Psoas muscle (tissue), 7 donors: ENCODE measurements at regions not wholly inside any gene's neighbourhood (a gene's known extent, or its start where the extent isn't known, plus 50 kb on each side); places are given as distances from the start of the nearest gene placed in this dataset.

Experiments used
- ATAC-seq, 4 donors: fragments of 200-7000 bp; cut with Tn5 transposase; one replicate each; pipeline ENCODE4 v1.9.1; 2020; ENCODE audit warnings: moderate library complexity in 3 of 4, mild to moderate bottlenecking in 2 of 4
- DNase-seq, 2 donors: peaks; one replicate each; pipeline ENCODE4 v3.0.0-alpha.2; 2020
- H3K27ac ChIP-seq: fragments of 200-600 bp; one replicate; pipeline ENCODE4 v1.8.0; 2022
- H3K27me3 ChIP-seq, 3 donors: fragments of 200-600 bp in 1 of 3; one replicate each; pipeline versions ENCODE4 v1.6.1 to v1.8.0; 2013 to 2022; ENCODE audit warnings: low read length in 2 of 3, mild to moderate bottlenecking in 2 of 3, moderate library complexity in 1 of 3; ENCODE audit not compliant: insufficient read depth in 3 of 3
- H3K36me3 ChIP-seq, 2 donors: fragments of 200-600 bp in 1 of 2; one replicate each; pipeline versions ENCODE4 v1.6.1 to v1.8.0; 2013 to 2022; ENCODE audit warnings: low read depth in 1 of 2, mild to moderate bottlenecking in 1 of 2, moderate library complexity in 1 of 2; ENCODE audit not compliant: insufficient read depth in 1 of 2
- H3K4me1 ChIP-seq: fragments of 200-600 bp; one replicate; pipeline ENCODE4 v1.8.0; 2022
- H3K4me3 ChIP-seq: fragments of 200-600 bp; one replicate; pipeline ENCODE4 v1.8.0; 2022; ENCODE audit warnings: mild to moderate bottlenecking
- H3K9me3 ChIP-seq: fragments of 200-600 bp; one replicate; pipeline ENCODE4 v1.8.0; 2022
- CTCF ChIP-seq: fragments of 200-600 bp; IDR thresholded peaks from one replicate; pipeline ENCODE4 v1.8.0; 2022; ENCODE audit warnings: antibody characterized with exemption
- WGBS, 3 donors: extraction: QIAGEN DNeasy Blood & Tissue Kit; methylation state at CpG; one replicate each; pipeline versions ENCODE4 v1.1.6 to v1.1.7; 2013; 5-methylcytosine and 5-hydroxymethylcytosine counted together
- intact Hi-C, 2 donors: fragments of 100-400 bp; cut with DNase I; formaldehyde crosslinking; loops; one replicate each; pipeline versions ENCODE4 v1.11.0 to v1.14.2; 2022
- donor health status: healthy with polysubstance abuse.
- donor health status: DM: no; HTN: no; CAD: no; lungs with moderate emphysema.
- donor health status: Bipolar disorder and iron deficiency.
- donor health status: healthy.
- donor health status: DM: yes; HTN: yes; CAD: no.
- donor health status: DM: no; HTN: no; CAD: no.
- donor health status: DM: yes; HTN: yes; CAD: no.

GRCh38 chr1:57882934-57883641 is 459.2 kb upstream of the DAB1 start:
- no peak for TF ChIP-seq CTCF
- Histone ChIP-seq H3K4me1 (no peaks in the 10 kb centered on the region), H3K4me3 (no peak overlapping the region), H3K27ac (no peak overlapping the region), H3K9me3 (no peaks in the 10 kb centered on the region), H3K27me3 (no peaks in the 10 kb centered on the region), H3K36me3 (no peaks in the 10 kb centered on the region)
- WGBS, 3 donors: 85 to 87% (median 86%) methylated on average over 6 of the region's 6 CpGs
- intact Hi-C loops: no loop called here
- no peak for DNase-seq
- ATAC-seq: no peak

GRCh38 chr1:57882072-57882471 is 458.2 kb upstream of the DAB1 start:
- intact Hi-C loops: no loop called here
- Histone ChIP-seq H3K27ac (no peak overlapping the region), H3K36me3 (no peaks in the 10 kb centered on the region), H3K4me3 (no peak overlapping the region), H3K4me1 (no peaks in the 10 kb centered on the region), H3K27me3 (no peaks in the 10 kb centered on the region), H3K9me3 (no peaks in the 10 kb centered on the region)
- no peak for TF ChIP-seq CTCF
- DNase-seq (no peak), ATAC-seq (no peak)
- WGBS, 3 donors: 61 to 80% (median 63%) methylated on average over 3 of the region's 3 CpGs

- intact Hi-C loops: no loop called here
- ATAC-seq (no peak), DNase-seq (no peak)
- 76 to 86% (median 79%) methylated on average over 2 of the region's 2 CpGs for WGBS, 3 donors
- no peak overlapping the region for H3K4me3 ChIP-seq
- H3K27me3 ChIP-seq: no peaks in the 10 kb centered on the region
- no peak for TF ChIP-seq CTCF
- no peaks in the 10 kb centered on the region for H3K4me1 ChIP-seq
- H3K36me3 ChIP-seq: no peaks in the 10 kb centered on the region
- no peak overlapping the region for H3K27ac ChIP-seq
- no peaks in the 10 kb centered on the region for H3K9me3 ChIP-seq
Measured at GRCh38 chr1:57881639-57882038, 457.8 kb upstream of the DAB1 start.

- Histone ChIP-seq H3K4me1 (no peaks in the 10 kb centered on the region), H3K4me3 (no peak overlapping the region), H3K27ac (no peak overlapping the region), H3K36me3 (no peaks in the 10 kb centered on the region), H3K27me3 (no peaks in the 10 kb centered on the region), H3K9me3 (no peaks in the 10 kb centered on the region)
- intact Hi-C loops: no loop called here
- no peak for DNase-seq
- no peak for ATAC-seq
- 81 to 90% (median 84%) methylated on average over 3 of the region's 3 CpGs for WGBS, 3 donors
- TF ChIP-seq CTCF: no peak
Measured at GRCh38 chr1:57879700-57880099, 455.8 kb upstream of the DAB1 start.

- WGBS, 3 donors: 16 to 29% (median 24%) methylated on average over 2 of the region's 2 CpGs
- ATAC-seq: no peak
- intact Hi-C loops: no loop called here
Measured at GRCh38 chr1:57874418-57874877, 450.6 kb upstream of the DAB1 start.

More at GRCh38 chr1:57874418-57874877, 450.6 kb upstream of the DAB1 start:
- H3K4me1 ChIP-seq: no peaks in the 10 kb centered on the region
- H3K36me3 ChIP-seq: no peaks in the 10 kb centered on the region
- no peaks in the 10 kb centered on the region for H3K9me3 ChIP-seq
- no peak overlapping the region for H3K4me3 ChIP-seq
- no peak for TF ChIP-seq CTCF
- no peak for DNase-seq
- no peaks in the 10 kb centered on the region for H3K27me3 ChIP-seq
- no peak overlapping the region for H3K27ac ChIP-seq
